ENCODE measurements at regions not wholly inside any gene's neighbourhood (a gene's known extent, or its start where the extent isn't known, plus 50 kb on each side); places are given as distances from the start of the nearest gene placed in this dataset.
"Not testable (repeated sequence)": the region's sequence is repeated elsewhere in the genome, so short reads cannot be mapped to it uniquely, and the experiment has no call there.

GRCh38 chrX:76918033-76918432, 490.5 kb downstream of the MAGEE1 start:
- Mint-ChIP-seq H3K4me1 (ENCODE audit: low read depth) (no peaks in the 10 kb centered on the region), H3K27ac (no peak overlapping the region), H3K4me3 (ENCODE audit: low read depth) (no peak overlapping the region), H3K36me3 (ENCODE audit: insufficient read depth) (no peaks in the 10 kb centered on the region), H3K27me3 (no peaks in the 10 kb centered on the region), H3K9me3 (ENCODE audit: low read depth) (peaks cover 29% of the 10 kb centered on the region)
- TF ChIP-seq, protein P1, sequence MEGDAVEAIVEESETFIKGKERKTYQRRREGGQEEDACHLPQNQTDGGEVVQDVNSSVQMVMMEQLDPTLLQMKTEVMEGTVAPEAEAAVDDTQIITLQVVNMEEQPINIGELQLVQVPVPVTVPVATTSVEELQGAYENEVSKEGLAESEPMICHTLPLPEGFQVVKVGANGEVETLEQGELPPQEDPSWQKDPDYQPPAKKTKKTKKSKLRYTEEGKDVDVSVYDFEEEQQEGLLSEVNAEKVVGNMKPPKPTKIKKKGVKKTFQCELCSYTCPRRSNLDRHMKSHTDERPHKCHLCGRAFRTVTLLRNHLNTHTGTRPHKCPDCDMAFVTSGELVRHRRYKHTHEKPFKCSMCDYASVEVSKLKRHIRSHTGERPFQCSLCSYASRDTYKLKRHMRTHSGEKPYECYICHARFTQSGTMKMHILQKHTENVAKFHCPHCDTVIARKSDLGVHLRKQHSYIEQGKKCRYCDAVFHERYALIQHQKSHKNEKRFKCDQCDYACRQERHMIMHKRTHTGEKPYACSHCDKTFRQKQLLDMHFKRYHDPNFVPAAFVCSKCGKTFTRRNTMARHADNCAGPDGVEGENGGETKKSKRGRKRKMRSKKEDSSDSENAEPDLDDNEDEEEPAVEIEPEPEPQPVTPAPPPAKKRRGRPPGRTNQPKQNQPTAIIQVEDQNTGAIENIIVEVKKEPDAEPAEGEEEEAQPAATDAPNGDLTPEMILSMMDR (IDR thresholded peaks at IDR 0.05; ENCODE audit: unreplicated experiment): no peak
- DNase-seq (ENCODE audit: low spot score, unreplicated experiment): no peak

GRCh38 chrX:76919761-76920160, 492.3 kb downstream of the MAGEE1 start:
- Mint-ChIP-seq H3K27me3 (no peaks in the 10 kb centered on the region), H3K27ac (no peak overlapping the region), H3K9me3 (ENCODE audit: low read depth) (peaks cover 26% of the 10 kb centered on the region), H3K4me3 (ENCODE audit: low read depth) (no peak overlapping the region), H3K4me1 (ENCODE audit: low read depth) (no peaks in the 10 kb centered on the region), H3K36me3 (ENCODE audit: insufficient read depth) (no peaks in the 10 kb centered on the region)
- TF ChIP-seq, protein P1 (IDR thresholded peaks at IDR 0.05; ENCODE audit: unreplicated experiment): no peak
- no peak for DNase-seq (ENCODE audit: low spot score, unreplicated experiment)

DNA sequence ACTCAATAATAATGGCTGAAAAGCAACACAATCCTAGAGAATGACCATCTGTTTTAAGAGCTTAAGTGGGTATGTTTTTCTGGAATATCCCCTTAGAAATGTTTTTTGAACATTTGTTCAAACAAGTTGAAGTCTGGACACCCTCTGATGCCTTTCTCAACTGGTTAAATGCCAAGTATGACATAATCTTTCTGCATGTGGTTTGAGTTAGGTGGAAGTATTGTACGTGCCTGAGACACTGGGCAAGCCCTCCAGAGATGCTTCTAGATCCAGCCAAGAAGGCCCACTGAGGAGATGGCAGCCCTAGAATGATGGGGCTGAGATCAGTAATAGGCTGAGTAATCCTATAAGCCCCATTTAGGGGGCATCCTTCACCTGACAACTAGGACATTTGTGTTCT, 493.1 kb downstream of the MAGEE1 start:
- Mint-ChIP-seq H3K4me3 (ENCODE audit: low read depth) (no peak overlapping the region), H3K4me1 (ENCODE audit: low read depth) (no peaks in the 10 kb centered on the region)

GRCh38 chrX:76921176-76921575, 493.7 kb downstream of the MAGEE1 start:
- no peaks in the 10 kb centered on the region for H3K36me3 Mint-ChIP-seq (ENCODE audit: insufficient read depth)
- no peak overlapping the region for H3K4me3 Mint-ChIP-seq (ENCODE audit: low read depth)
- no peak overlapping the region for H3K27ac Mint-ChIP-seq
- TF ChIP-seq, protein P1 (IDR thresholded peaks at IDR 0.05; ENCODE audit: unreplicated experiment): no peak
- no peak for DNase-seq (ENCODE audit: low spot score, unreplicated experiment)
- peaks cover 34% of the 10 kb centered on the region for H3K9me3 Mint-ChIP-seq (ENCODE audit: low read depth)
- no peaks in the 10 kb centered on the region for H3K27me3 Mint-ChIP-seq
- H3K4me1 Mint-ChIP-seq (ENCODE audit: low read depth): no peaks in the 10 kb centered on the region

More for the DNA sequence above, 493.1 kb downstream of the MAGEE1 start:
- peaks cover 30% of the 10 kb centered on the region for H3K9me3 Mint-ChIP-seq (ENCODE audit: low read depth)
- TF ChIP-seq, protein P1 (IDR thresholded peaks at IDR 0.05; ENCODE audit: unreplicated experiment): no peak
- H3K36me3 Mint-ChIP-seq (ENCODE audit: insufficient read depth): no peaks in the 10 kb centered on the region
- H3K27me3 Mint-ChIP-seq: no peaks in the 10 kb centered on the region
- H3K27ac Mint-ChIP-seq: no peak overlapping the region
- no peak for DNase-seq (ENCODE audit: low spot score, unreplicated experiment)

DNA sequence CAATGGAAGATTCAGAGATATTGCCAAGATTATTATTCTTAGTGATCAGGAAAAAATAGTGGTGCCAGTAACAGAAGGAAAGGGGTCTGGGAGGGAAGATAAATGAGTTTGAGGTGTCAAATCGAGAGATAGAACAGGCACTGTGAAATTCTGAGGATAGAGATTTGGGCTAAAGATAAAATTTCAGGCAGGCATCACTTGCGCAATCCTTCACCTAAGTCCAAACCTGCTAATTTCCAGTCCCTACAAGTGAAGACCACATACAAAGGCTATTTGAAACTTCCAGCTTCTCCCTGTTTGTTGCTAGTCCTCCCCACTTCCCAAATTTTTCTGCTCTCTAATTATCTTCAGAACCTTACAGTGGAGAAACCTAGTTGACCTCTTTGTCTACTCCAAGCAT, 494.6 kb downstream of the MAGEE1 start:
- Mint-ChIP-seq H3K9me3 (ENCODE audit: low read depth) (peaks cover 40% of the 10 kb centered on the region), H3K27ac (no peak overlapping the region), H3K4me3 (ENCODE audit: low read depth) (no peak overlapping the region), H3K4me1 (ENCODE audit: low read depth) (no peaks in the 10 kb centered on the region), H3K27me3 (no peaks in the 10 kb centered on the region), H3K36me3 (ENCODE audit: insufficient read depth) (no peaks in the 10 kb centered on the region)
- DNase-seq (ENCODE audit: low spot score, unreplicated experiment): no peak
- TF ChIP-seq, protein P1 (IDR thresholded peaks at IDR 0.05; ENCODE audit: unreplicated experiment): no peak

DNA sequence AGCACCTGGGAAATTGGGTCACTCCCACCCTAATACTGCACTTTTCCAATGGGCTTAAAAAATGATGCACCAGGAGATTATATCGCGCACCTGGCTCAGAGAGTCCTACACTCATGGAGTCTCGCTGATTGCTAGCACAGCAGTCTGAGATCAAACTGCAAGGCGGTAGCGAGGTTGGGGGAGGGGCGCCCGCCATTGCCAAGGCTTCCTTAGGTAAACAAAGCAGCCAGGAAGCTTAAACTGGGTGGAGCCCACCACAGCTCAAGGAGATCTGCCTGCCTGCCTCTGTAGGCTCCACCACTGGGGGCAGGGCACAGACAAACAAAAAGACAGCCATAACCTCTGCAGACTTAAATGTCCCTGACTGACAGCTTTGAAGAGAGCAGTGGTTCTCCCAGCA, 497.1 kb downstream of the MAGEE1 start:
- H3K36me3 Mint-ChIP-seq (ENCODE audit: insufficient read depth); H3K27me3 Mint-ChIP-seq; H3K4me1 Mint-ChIP-seq (ENCODE audit: low read depth); DNase-seq (ENCODE audit: low spot score, unreplicated experiment); H3K4me3 Mint-ChIP-seq (ENCODE audit: low read depth); H3K27ac Mint-ChIP-seq: not testable (repeated sequence)
- peaks cover 53% of the 10 kb centered on the region for H3K9me3 Mint-ChIP-seq (ENCODE audit: low read depth)
